ENCODE measurements at regions not wholly inside any gene's neighbourhood (a gene's known extent, or its start where the extent isn't known, plus 50 kb on each side); places are given as distances from the start of the nearest gene placed in this dataset.

- TF ChIP-seq CTCF (IDR thresholded peaks at IDR 0.05) (no peak), POLR2A (IDR thresholded peaks at IDR 0.05) (no peak)
Measured at GRCh38 chr10:106467506-106467905, 697.0 kb downstream of the SORCS1 start.

Measured in adrenal gland (tissue), 5 donors.